Embryonic facial prominence (tissue), 1 donor: ENCODE measurements at regions not wholly inside any gene's neighbourhood (a gene's known extent, or its start where the extent isn't known, plus 50 kb on each side); places are given as distances from the start of the nearest gene placed in this dataset.
A peak's percentile ranks its signal among the peaks of the same experiment; 100 is the strongest.

ENCODE experiments used
- DNase-seq: peaks from one replicate; pipeline ENCODE4 v3.0.0-alpha.2; 2016; ENCODE audit errors: extremely low spot score

DNA sequence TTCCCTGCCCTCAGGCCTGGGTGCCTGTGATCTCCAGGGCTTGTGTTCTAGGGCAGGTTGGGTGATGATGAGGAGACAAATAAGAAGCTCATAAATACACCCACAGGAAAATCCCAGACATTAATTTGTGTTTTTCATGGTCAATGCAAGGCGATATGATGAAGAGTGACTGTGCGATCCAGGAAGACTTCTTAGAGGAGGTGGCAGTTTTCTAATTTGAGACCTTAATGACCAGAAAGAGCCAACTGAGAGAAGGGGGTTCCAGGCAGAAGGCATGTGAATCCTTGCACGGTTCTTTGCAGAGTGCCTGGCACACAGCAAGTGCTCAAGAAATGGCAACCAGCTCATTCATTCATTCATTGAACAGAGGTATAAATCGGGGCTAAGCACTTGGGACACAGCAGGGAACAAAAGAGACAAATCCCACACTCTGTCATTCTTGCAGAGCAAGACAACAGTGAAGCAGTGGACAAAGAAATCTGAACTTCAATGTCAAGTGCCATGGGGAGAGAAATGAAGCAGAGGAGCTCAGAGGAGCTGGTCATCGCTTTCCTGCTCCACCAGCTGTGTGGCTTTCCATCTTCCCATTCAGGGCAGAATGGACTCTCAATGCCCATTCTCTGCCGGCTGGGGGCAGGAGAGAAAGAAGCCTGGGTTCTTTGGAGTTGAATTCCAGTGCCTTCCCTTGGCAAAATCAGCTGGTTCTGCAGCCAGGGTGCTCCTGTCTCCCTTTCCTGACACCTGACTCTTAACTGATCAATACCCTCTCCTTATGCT is 128.3 kb downstream of the AACS start:
- DNase-seq, result no peak

DNA sequence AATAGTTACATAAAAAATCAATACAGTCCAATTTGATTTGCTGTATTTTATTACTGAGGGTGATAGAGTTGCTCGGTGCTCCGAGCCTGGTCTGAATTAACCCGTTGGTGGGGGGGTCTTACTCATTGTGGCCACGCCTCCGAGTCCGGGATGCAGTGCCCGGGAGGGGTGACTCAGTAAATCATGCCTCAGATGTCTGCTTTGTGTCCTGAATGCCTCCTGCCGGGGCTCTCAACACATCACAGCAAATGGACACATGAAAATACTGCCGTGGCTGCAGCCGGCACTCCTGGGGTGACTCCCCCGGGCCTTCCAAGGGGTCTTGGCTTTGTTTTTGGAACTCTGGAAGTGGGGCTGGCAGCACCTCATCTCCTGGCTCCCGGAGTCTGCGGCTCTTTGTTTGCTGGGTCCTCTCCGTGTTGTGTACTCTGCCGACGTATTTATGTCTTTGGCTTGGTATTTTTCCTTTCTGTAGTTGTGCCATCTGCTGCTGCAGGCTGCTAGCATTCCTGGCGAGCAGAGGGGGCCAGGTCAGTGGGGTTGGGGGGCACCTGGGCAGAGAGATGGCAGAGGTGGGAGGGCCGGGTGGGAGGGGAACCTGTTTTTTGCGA is 129.0 kb downstream of the AACS start:
- no peak for DNase-seq

GRCh38 chr12:125194987-125195386 is 129.8 kb downstream of the AACS start:
- DNase-seq, result no peak

- DNase-seq, result no peak
Observed at GRCh38 chr12:125197326-125197725, 132.1 kb downstream of the AACS start.

- DNase-seq, result no peak
Observed at GRCh38 chr12:125198652-125199051, 133.4 kb downstream of the AACS start.

GRCh38 chr12:125201090-125201489 is 135.9 kb downstream of the AACS start:
- no peak for DNase-seq

GRCh38 chr12:125201940-125202339 is 136.7 kb downstream of the AACS start:
- no peak for DNase-seq

DNA sequence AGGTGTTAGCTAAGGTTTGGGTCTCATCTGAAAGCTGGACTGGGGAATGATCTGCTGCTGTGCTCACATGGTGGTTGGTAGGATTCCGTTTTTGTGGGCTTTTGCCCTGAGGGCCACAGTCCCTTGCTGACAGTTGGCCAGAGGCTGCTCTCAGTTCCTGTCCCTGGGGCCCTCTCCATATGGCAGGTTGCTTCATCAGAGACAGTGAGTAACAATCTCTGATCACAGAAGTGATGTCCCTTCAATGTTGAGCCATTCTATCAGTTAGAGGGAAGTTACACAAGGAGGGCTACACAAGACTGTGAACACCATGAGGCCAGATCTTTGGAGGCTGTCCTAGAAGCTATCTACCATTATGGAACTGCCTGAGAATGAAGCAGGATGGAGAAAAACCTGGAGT is 137.2 kb downstream of the AACS start:
- no peak for DNase-seq

DNA sequence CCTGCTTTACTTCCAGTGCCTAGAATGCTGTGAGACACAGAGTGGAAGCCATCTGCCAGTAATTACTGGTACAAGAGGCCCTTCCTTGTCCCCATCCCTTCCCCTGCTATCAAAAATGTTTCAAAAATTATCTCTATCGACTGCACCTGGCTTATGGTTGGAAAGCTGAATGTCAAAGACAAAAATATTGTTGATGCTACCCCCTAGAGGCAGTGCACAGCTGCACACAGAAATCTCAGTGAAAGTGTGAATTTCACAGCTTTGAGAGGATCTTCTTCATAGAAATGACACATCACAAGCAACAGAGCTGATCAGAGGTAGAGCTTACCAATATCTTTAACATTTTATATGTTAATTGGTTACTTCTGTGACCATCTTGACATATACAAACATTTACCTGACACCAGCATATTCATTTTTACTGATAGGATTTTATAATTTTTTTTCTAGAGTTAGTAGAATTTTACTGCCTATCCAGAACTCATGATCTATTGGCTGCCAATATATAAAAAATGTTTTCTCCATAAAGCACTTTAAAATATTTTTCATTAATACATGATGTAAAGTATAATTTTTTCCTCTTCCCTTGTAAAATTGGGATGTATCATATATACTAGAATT is 138.0 kb downstream of the AACS start:
- DNase-seq, result no peak

GRCh38 chr12:125205386-125205785 is 140.2 kb downstream of the AACS start:
- DNase-seq, result no peak

- no peak for DNase-seq
Observed at GRCh38 chr12:125206711-125207110, 141.5 kb downstream of the AACS start.

DNA sequence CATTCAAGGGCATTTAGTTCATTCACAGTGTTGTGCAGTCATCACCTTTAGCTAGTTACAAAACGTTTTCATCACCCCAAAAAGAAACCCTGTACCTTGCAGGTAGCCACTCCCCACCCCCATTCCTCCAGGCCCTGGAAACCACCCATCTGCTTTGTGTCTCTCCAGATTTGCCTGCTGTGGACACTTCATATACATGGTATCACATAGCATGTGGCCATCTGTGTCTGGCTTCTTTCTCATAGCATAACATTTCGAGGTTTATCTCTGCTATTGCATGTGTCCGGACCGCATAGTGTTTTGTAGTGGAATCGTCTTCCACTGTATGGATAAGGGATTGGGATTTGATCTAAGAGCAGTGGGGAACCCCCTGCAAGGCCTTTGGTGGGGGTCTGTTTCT is 143.1 kb downstream of the AACS start:
- no peak for DNase-seq

DNA sequence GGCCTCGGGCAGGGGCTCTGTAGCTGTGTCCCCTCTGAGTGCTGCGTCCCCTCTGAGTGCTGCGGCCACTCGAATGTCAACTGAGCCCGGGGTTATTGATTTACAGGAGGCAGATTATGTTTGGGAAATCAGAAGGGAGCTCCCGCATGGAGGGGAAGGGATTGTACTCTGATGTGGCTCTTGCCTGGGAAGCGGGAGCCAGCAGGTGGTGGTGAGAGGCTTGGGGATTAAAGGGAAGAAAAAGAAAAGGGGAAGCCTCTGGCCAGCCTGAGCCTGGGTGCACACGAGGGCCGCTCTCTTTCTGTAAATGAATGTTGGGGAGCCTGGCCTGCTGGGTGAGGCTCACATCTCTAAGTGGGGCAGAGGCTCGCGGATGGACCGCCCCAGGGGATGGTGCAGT is 143.7 kb downstream of the AACS start:
- DNase-seq, result no peak

- no peak for DNase-seq
Observed at GRCh38 chr12:125210104-125210755, 145.0 kb downstream of the AACS start.

GRCh38 chr12:125211464-125211863 is 146.2 kb downstream of the AACS start:
- no peak for DNase-seq

DNA sequence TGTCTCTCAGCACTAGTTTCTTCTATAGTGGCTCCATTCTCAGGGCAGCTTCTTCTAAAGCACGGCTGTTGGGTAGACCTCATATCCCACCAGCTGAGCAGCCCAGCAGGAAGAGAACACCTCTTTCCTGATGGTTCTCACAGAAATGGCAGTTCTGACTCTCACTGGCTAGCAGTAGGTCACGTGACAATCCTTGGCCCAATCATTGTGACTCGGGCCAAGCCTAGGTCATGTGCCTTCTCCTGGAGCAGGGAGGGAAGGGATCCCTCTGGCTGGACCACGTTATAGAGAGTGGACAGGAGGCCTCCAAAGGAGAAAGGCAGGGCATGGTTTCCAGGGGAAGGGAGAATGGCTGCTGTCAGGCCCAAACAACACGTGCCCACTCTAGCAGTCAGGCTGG is 149.1 kb downstream of the AACS start:
- DNase-seq, result no peak

GRCh38 chr12:125216756-125217155 is 151.5 kb downstream of the AACS start:
- no peak for DNase-seq

DNA sequence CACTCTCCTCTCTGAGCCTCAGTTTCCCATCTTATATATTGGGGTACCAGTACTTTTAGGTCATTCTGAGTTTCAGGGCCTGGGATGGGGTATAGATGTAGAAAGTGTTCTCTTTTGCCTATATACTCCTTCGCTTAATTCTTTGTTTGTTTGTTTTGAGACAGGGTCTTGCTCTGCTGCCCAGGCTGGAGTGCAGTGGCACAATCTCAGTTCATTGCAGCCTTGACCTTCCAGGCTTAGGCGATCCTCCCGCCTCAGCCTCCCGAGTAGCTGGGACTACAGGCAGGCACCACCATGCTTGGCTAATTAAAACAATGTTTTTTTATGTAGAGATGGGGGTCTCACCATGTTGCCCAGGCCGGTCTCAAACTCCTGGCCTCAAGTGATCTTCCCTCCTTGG is 152.1 kb downstream of the AACS start:
- DNase-seq, result no peak

DNA sequence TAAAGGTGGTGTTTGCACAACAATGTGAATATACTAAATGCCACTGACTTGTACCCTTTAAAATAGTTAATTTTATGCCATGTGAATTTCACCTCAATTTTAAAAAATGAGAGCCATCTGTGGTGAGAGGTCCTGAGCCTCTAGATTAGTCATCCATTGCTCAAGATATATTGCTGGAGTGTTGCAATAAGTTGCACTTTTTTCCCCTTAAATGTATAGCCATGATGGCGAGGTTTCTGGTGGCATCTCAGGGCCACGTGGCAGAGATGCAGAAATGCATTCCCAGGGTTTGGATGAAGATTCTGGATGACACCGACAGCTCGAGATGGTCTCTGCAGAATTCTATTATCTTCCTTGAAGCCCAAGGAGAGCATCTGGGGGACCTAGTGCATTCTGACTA is 153.7 kb downstream of the AACS start:
- no peak for DNase-seq

GRCh38 chr12:125220404-125221273 is 155.4 kb downstream of the AACS start:
- DNase-seq, result peak; percentile 8

- DNase-seq, result no peak
Observed at GRCh38 chr12:125221602-125222001, 156.4 kb downstream of the AACS start.

DNA sequence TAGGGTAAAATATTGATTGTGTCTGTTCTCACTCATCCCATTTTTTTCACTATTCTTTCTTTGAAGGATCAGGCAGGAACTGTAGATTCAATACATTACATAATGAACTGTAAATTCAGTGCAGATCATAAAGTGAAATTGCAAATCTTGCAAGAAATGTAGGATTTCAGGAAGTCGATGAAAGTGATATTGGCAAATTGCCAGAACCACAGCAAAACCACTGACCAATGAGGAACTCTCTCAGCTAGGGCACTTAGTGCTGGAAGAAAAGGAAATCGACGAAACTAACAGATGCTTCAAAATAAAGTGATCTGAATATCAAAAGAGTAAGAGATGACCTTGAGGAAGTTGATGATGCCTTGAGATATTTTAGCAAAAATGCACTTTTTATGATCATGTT is 157.6 kb downstream of the AACS start:
- no peak for DNase-seq
